AG10803 (cell line): ENCODE measurements at regions not wholly inside any gene's neighbourhood (a gene's known extent, or its start where the extent isn't known, plus 50 kb on each side); places are given as distances from the start of the nearest gene placed in this dataset.

Experiments used
- DNase-seq: peaks from one replicate; pipeline ENCODE4 v3.0.0; 2010; ENCODE audit warnings: low read depth
- H3K4me3 ChIP-seq: 2 replicates; pipeline ENCODE4 v1.5.1; 2011; ENCODE audit warnings: mild to moderate bottlenecking, low read length, control low read depth
- TF ChIP-seq, protein P1 (sequence below): conservative IDR thresholded peaks from 2 replicates; pipeline ENCODE4 v1.5.1; 2011; ENCODE audit warnings: mild to moderate bottlenecking, low read length, control low read depth, inconsistent platforms

DNA sequence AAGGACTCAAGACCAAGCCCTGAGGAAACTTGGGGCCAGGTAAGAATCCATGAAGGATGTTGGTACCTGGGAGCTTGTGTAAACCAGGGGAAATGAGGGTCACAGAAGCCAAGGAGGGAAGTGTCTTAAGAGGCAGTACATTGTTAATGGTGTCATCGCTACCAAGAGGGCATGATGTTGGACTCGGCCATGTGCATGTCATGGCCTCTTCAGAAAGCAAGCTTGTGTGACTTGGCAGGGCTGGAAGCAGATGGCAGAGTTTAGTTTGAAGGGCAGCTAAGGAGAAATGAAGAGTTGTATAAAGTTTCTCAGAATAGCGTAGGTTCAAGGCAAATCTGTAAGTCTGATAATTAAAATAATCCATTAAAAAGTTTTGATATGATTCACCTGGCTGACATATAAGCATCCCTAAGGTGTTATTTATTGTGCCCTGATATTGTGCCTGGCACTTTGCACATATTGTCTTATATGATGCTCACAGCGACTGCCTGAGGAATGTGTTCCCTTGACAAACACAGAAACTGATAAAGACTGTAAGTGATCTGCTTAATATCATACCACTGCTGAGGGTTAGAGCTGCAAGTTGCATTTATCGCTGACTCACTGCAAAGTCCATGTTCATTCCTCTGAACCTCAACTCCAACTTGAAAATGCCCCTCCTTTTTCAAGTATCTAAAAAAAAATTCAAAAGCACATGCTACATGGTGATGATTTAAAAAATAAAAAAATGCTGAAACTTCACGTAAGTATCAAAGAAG is 81.3 kb upstream of the PTPN3 start:
- no peak for DNase-seq
- H3K4me3 ChIP-seq = no peak overlapping the region
- TF ChIP-seq, protein P1, sequence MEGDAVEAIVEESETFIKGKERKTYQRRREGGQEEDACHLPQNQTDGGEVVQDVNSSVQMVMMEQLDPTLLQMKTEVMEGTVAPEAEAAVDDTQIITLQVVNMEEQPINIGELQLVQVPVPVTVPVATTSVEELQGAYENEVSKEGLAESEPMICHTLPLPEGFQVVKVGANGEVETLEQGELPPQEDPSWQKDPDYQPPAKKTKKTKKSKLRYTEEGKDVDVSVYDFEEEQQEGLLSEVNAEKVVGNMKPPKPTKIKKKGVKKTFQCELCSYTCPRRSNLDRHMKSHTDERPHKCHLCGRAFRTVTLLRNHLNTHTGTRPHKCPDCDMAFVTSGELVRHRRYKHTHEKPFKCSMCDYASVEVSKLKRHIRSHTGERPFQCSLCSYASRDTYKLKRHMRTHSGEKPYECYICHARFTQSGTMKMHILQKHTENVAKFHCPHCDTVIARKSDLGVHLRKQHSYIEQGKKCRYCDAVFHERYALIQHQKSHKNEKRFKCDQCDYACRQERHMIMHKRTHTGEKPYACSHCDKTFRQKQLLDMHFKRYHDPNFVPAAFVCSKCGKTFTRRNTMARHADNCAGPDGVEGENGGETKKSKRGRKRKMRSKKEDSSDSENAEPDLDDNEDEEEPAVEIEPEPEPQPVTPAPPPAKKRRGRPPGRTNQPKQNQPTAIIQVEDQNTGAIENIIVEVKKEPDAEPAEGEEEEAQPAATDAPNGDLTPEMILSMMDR = no peak

DNA sequence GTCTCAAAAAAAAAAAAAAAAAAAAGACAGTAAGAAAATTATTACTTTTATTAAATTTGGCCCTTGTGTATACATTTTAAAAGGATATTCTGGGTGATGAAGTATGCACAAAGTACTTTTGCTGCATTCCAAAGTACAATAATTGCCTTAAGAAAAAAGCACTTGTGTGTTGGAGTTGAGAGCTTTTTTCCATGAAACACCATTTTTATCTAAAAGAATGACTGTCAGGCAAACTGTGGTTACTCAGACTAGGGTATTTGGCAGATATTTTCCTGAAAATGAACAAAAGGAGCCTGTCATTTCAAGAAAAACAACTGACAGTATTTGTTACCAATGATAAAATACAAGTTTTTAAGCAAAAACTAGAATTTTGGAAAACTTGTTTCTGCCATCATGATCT is 84.3 kb upstream of the PTPN3 start:
- H3K4me3 ChIP-seq = no peak overlapping the region
- DNase-seq = no peak
- TF ChIP-seq, protein P1 = no peak

DNA sequence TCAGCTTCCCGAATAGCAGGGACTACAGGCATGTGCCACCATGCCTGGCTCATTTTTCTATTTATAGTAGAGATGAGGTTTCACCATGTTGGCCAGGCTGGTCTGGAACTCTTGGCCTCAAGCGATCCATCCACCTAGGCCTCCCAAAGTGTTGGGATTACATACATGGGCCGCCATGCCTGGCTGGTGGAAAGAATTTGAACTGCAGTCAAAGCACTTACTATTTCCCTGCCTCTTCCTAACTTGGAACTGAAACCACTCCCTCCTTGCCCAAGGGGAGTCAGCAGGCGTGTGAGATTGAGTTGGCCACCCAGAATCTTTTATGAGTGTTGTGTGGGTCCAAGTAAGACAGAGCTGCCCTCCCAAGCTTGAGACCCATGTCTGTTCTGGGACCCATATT is 86.1 kb upstream of the PTPN3 start:
- TF ChIP-seq, protein P1 = no peak
- no peak for DNase-seq
- H3K4me3 ChIP-seq = no peak overlapping the region

DNA sequence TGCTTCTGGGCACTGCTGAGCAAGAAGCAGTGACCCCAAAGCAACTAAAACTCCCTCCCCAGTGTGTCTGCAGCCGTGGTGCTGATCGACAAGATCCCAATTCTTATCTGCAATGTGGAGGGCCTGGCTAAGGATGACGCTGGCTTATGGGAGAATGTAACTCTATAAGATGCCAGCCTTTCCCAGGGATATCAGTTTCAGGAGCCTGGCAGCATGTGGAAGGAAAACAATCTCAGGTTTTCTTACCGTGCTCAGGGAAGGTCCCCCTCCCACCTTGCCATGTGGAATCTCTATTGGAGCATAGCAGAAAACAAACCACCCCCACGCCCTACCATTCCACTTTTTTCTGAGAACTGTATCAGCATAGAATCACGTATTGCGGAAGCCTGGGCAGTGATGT is 87.7 kb upstream of the PTPN3 start:
- DNase-seq = no peak
- H3K4me3 ChIP-seq = no peak overlapping the region
- TF ChIP-seq, protein P1 = no peak

DNA sequence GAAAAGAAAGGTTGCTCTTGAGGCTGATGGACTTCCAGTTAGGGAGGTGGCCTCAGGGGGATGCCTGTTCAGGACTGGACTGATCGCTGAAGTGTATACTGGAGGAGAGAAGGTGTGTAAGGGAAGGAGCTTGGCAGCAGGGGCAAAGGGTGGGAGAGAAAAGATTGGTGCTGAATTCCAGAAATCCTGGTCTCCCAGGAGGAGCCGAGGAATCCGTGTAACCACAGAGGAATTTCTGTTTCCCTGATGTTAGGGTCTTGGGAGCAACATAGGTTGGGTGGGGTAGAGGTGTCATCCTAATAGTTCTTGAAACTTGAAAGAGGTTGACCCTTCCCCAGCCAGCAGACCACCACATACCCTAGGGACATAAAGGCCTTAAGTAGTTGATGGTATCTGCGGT is 88.9 kb upstream of the PTPN3 start:
- no peak overlapping the region for H3K4me3 ChIP-seq
- TF ChIP-seq, protein P1 = no peak
- DNase-seq = no peak

DNA sequence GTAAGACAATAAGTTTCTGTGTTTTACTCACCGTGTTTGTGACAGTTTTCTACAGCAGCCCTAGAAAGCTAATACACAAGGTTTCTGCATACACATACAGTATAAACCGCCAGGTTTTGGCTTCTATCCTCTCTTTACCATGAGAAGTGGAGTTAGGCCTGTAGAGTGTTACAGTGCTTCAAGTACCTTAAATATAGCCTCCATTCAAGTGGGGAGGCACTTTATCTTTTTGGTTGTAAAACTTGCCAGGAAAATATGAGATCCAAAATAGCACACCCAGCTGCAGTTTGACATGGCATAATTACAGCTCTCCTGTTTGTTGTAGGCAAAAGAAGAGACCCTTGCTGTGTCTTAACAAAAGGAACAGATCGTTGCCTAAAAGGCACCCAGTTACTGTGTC is 90.3 kb upstream of the PTPN3 start:
- no peak overlapping the region for H3K4me3 ChIP-seq
- DNase-seq = no peak
- TF ChIP-seq, protein P1 = no peak

DNA sequence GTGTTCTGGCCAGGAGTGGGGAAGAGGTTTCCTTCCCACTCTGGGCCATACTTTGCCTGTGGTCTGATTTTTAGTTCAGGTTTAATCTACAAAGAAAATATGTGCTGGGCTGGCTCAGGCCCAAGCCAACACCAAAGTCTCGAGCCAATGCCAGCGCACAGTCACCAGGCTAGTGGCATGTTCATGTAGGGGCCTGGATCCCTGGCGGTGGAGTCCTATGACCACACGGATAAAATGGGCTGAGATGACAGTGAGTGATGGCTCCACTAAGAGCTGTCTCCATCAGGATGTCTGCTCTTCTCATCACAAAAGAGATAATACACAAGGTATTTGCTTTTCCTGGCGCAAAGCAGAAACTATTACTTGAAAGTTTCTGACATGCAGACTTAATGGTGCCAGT is 92.9 kb upstream of the PTPN3 start:
- TF ChIP-seq, protein P1 = no peak
- no peak for DNase-seq
- no peak overlapping the region for H3K4me3 ChIP-seq
